ENCODE measurements at regions not wholly inside any gene's neighbourhood (a gene's known extent, or its start where the extent isn't known, plus 50 kb on each side); places are given as distances from the start of the nearest gene placed in this dataset.
A peak's percentile ranks its signal among the peaks of the same experiment; 100 is the strongest.
"Not testable (repeated sequence)": the region's sequence is repeated elsewhere in the genome, so short reads cannot be mapped to it uniquely, and the experiment has no call there.

GRCh38 chr16:33979613-33980012 lies 520.2 kb downstream of the TP53TG3F start:
- H3K4me3 ChIP-seq; DNase-seq (ENCODE audit: low spot score in 2 of 2); H3K9me3 ChIP-seq; H3K27ac ChIP-seq; H3K4me1 ChIP-seq; H3K27me3 ChIP-seq; H3K36me3 ChIP-seq: not testable (repeated sequence)
- no CpG with 5 or more reads among the region's 3 CpGs for WGBS

GRCh38 chr16:33980736-33981135 lies 521.3 kb downstream of the TP53TG3F start:
- DNase-seq (ENCODE audit: low spot score in 2 of 2) = peak; percentile 37 to 38
- not testable (repeated sequence) for H3K27ac ChIP-seq, H3K4me3 ChIP-seq, H3K36me3 ChIP-seq, H3K4me1 ChIP-seq, H3K27me3 ChIP-seq, H3K9me3 ChIP-seq
- WGBS = no CpG with 5 or more reads among the region's 8 CpGs

GRCh38 chr16:33984428-33984827 lies 525.0 kb downstream of the TP53TG3F start:
- H3K4me1 ChIP-seq; DNase-seq (ENCODE audit: low spot score in 2 of 2); H3K4me3 ChIP-seq; H3K27me3 ChIP-seq; H3K27ac ChIP-seq; H3K36me3 ChIP-seq; H3K9me3 ChIP-seq: not testable (repeated sequence)
- no CpG with 5 or more reads among the region's 5 CpGs for whole genome bisulfite sequencing

GRCh38 chr16:33986521-33986920 lies 527.1 kb downstream of the TP53TG3F start:
- not testable (repeated sequence) for H3K36me3 ChIP-seq, H3K4me3 ChIP-seq, H3K27ac ChIP-seq, H3K4me1 ChIP-seq, H3K9me3 ChIP-seq, H3K27me3 ChIP-seq
- no CpG with 5 or more reads among the region's 8 CpGs for WGBS
- peak in 1 of 2 donors; percentile 67 for DNase-seq (ENCODE audit: low spot score in 2 of 2)

GRCh38 chr16:33987348-33987963 lies 528.0 kb downstream of the TP53TG3F start:
- not testable (repeated sequence) for H3K27me3 ChIP-seq, H3K4me3 ChIP-seq, H3K4me1 ChIP-seq, H3K9me3 ChIP-seq, H3K27ac ChIP-seq, H3K36me3 ChIP-seq
- DNase-seq (ENCODE audit: low spot score in 2 of 2) = peak in 1 of 2 donors; percentile 9
- no CpG with 5 or more reads among the region's 13 CpGs for WGBS

- H3K27ac ChIP-seq; DNase-seq (ENCODE audit: low spot score in 2 of 2); H3K4me3 ChIP-seq; H3K4me1 ChIP-seq; H3K27me3 ChIP-seq; H3K9me3 ChIP-seq; H3K36me3 ChIP-seq: not testable (repeated sequence)
- no CpG with 5 or more reads among the region's 8 CpGs for WGBS
Observed at GRCh38 chr16:33988012-33988411, 528.6 kb downstream of the TP53TG3F start.

- H3K4me3 ChIP-seq; H3K27me3 ChIP-seq; DNase-seq (ENCODE audit: low spot score in 2 of 2); H3K9me3 ChIP-seq; H3K27ac ChIP-seq; H3K36me3 ChIP-seq; H3K4me1 ChIP-seq: not testable (repeated sequence)
- WGBS = no CpG with 5 or more reads among the region's 18 CpGs
Observed at GRCh38 chr16:33990488-33990887, 531.1 kb downstream of the TP53TG3F start.

- H3K27ac ChIP-seq, H3K27me3 ChIP-seq, H3K9me3 ChIP-seq, H3K4me3 ChIP-seq, H3K36me3 ChIP-seq, H3K4me1 ChIP-seq: not testable (repeated sequence)
- 86% methylated on average over 5 of the region's 11 CpGs for WGBS
- peak; percentile 15 to 70 for DNase-seq (ENCODE audit: low spot score in 2 of 2)
Observed at GRCh38 chr16:33992513-33993177, 533.2 kb downstream of the TP53TG3F start.

GRCh38 chr16:33994207-33994606 lies 534.8 kb downstream of the TP53TG3F start:
- H3K36me3 ChIP-seq, H3K9me3 ChIP-seq, H3K4me3 ChIP-seq, H3K27me3 ChIP-seq, H3K27ac ChIP-seq, H3K4me1 ChIP-seq: not testable (repeated sequence)
- 82% methylated on average over 8 of the region's 12 CpGs for WGBS
- DNase-seq (ENCODE audit: low spot score in 2 of 2) = peak in 1 of 2 donors; percentile 38

- 68% methylated on average over 6 of the region's 9 CpGs for WGBS
- H3K4me1 ChIP-seq, H3K9me3 ChIP-seq, H3K27me3 ChIP-seq, H3K4me3 ChIP-seq, H3K36me3 ChIP-seq, H3K27ac ChIP-seq: not testable (repeated sequence)
- peak in 1 of 2 donors; percentile 58 for DNase-seq (ENCODE audit: low spot score in 2 of 2)
Observed at GRCh38 chr16:33995821-33996372, 536.5 kb downstream of the TP53TG3F start.

GRCh38 chr16:34001184-34001583 lies 541.8 kb downstream of the TP53TG3F start:
- not testable (repeated sequence) for H3K36me3 ChIP-seq; H3K4me1 ChIP-seq; H3K27me3 ChIP-seq; H3K9me3 ChIP-seq; H3K27ac ChIP-seq; H3K4me3 ChIP-seq; DNase-seq (ENCODE audit: low spot score in 2 of 2)
- WGBS = no CpG with 5 or more reads among the region's 4 CpGs

- not testable (repeated sequence) for DNase-seq (ENCODE audit: low spot score in 2 of 2); H3K4me1 ChIP-seq; H3K4me3 ChIP-seq; H3K27me3 ChIP-seq; H3K36me3 ChIP-seq; H3K9me3 ChIP-seq; H3K27ac ChIP-seq
- WGBS = 90% methylated on average over 2 of the region's 4 CpGs
Observed at GRCh38 chr16:34001961-34002360, 542.5 kb downstream of the TP53TG3F start.

- DNase-seq (ENCODE audit: low spot score in 2 of 2); H3K36me3 ChIP-seq; H3K4me1 ChIP-seq; H3K4me3 ChIP-seq; H3K27ac ChIP-seq: not testable (repeated sequence)
- H3K9me3 ChIP-seq = peaks cover 10% of the 10 kb centered on the region
- peaks cover 12% of the 10 kb centered on the region for H3K27me3 ChIP-seq
- WGBS = 59% methylated on average over 75 of the region's 83 CpGs
Observed at GRCh38 chr16:34014841-34015820, 555.7 kb downstream of the TP53TG3F start.

- DNase-seq (ENCODE audit: low spot score in 2 of 2); H3K27ac ChIP-seq; H3K4me3 ChIP-seq; H3K36me3 ChIP-seq; H3K4me1 ChIP-seq: not testable (repeated sequence)
- Histone ChIP-seq H3K27me3 (peaks cover 12% of the 10 kb centered on the region), H3K9me3 (peaks cover 10% of the 10 kb centered on the region)
Observed at GRCh38 chr16:34018277-34018676, 558.9 kb downstream of the TP53TG3F start.
